Left ventricle myocardium inferior (tissue), 1 donor: ENCODE measurements at regions not wholly inside any gene's neighbourhood (a gene's known extent, or its start where the extent isn't known, plus 50 kb on each side); places are given as distances from the start of the nearest gene placed in this dataset.

Source experiments
- DNase-seq: peaks from one replicate; pipeline ENCODE4 v3.0.0-alpha.2; 2020
- H3K27ac ChIP-seq: fragments of 200-600 bp; replicated peaks from 2 replicates; pipeline ENCODE4 v1.8.0; 2021
- H3K27me3 ChIP-seq: fragments of 200-600 bp; 2 replicates; pipeline ENCODE4 v1.8.0; 2021; ENCODE audit warnings: low read depth
- H3K36me3 ChIP-seq: fragments of 200-600 bp; 2 replicates; pipeline ENCODE4 v1.8.0; 2021
- H3K4me1 ChIP-seq: fragments of 200-600 bp; 2 replicates; pipeline ENCODE4 v1.8.0; 2021
- H3K4me3 ChIP-seq: fragments of 200-600 bp; 2 replicates; pipeline ENCODE4 v1.8.0; 2021; ENCODE audit warnings: mild to moderate bottlenecking, moderate library complexity
- H3K9me3 ChIP-seq: fragments of 200-600 bp; replicated peaks from 2 replicates; pipeline ENCODE4 v1.8.0; 2021
- CTCF ChIP-seq: fragments of 200-600 bp; IDR thresholded peaks from 2 replicates; pipeline ENCODE4 v1.8.0; 2021; ENCODE audit warnings: antibody characterized with exemption, mild to moderate bottlenecking, borderline replicate concordance
- intact Hi-C: fragments of 100-400 bp; cut with micrococcal nuclease; formaldehyde crosslinking; loops from one replicate; pipeline ENCODE4 v1.11.0; 2022
- donor health status: DM: no; HTN: yes; CAD: no; lungs with severe emphysema.

- intact Hi-C loops = no loop called here
Observed at GRCh38 chr5:4780633-4781032, 359.5 kb upstream of the ADAMTS16 start.

DNA sequence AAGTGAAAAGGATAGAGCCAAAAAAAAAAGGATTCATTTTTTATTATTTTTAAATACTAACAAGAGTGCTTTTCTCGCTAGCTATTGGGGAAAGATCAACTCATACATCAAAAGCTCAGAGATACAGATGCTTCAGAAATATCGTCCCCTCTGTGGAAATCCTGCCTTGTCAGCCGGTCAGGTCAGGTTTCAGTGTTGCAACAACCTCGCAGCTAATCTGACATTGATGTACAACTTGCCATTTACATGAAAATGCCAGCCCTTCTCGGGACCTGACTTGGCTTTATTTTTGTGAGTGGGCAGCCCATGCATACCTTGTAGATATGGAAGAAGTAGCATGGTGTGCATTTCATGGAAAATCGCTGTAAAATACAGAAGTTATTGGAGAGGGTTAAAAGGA is 358.8 kb upstream of the ADAMTS16 start:
- Histone ChIP-seq H3K27ac (no peak overlapping the region), H3K4me1 (no peaks in the 10 kb centered on the region), H3K9me3 (peaks cover 33% of the 10 kb centered on the region), H3K27me3 (peaks cover 5% of the 10 kb centered on the region), H3K4me3 (no peak overlapping the region), H3K36me3 (no peaks in the 10 kb centered on the region)
- no peak for TF ChIP-seq CTCF
- DNase-seq = no peak
- intact Hi-C loops = no loop called here

More at GRCh38 chr5:4780633-4781032, 359.5 kb upstream of the ADAMTS16 start:
- no peaks in the 10 kb centered on the region for H3K4me1 ChIP-seq
- H3K27ac ChIP-seq = no peak overlapping the region
- no peak for DNase-seq
- TF ChIP-seq CTCF = no peak
- peaks cover 5% of the 10 kb centered on the region for H3K27me3 ChIP-seq
- H3K9me3 ChIP-seq = peaks cover 26% of the 10 kb centered on the region
- no peaks in the 10 kb centered on the region for H3K36me3 ChIP-seq
- no peak overlapping the region for H3K4me3 ChIP-seq

- H3K4me3 ChIP-seq = no peak overlapping the region
- intact Hi-C loops = no loop called here
- H3K27ac ChIP-seq = no peak overlapping the region
- no peaks in the 10 kb centered on the region for H3K4me1 ChIP-seq
- TF ChIP-seq CTCF = no peak
- H3K36me3 ChIP-seq = no peaks in the 10 kb centered on the region
- no peak for DNase-seq
- H3K27me3 ChIP-seq = no peaks in the 10 kb centered on the region
- H3K9me3 ChIP-seq = peaks cover 38% of the 10 kb centered on the region
Observed at GRCh38 chr5:4785971-4786370, 354.2 kb upstream of the ADAMTS16 start.

DNA sequence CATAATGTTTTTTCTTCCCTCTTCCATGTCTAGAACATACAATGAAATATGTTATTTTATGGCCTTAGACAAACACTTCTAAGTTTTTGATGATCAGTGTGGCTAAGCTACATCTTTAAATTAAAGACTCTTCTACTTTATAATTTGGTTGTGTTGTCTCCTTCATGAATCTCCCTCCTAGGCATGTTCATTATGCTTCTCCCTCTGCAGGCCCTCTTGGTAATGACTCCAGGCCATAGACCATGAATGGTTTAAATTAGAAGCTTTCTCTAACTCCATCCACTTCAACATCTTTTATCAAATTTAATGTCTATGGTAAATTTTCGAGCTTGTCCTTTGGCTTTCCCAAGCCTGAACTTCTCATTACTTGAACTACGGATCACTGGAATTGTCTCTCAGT is 342.7 kb upstream of the ADAMTS16 start:
- no peak overlapping the region for H3K27ac ChIP-seq
- intact Hi-C loops = no loop called here

DNA sequence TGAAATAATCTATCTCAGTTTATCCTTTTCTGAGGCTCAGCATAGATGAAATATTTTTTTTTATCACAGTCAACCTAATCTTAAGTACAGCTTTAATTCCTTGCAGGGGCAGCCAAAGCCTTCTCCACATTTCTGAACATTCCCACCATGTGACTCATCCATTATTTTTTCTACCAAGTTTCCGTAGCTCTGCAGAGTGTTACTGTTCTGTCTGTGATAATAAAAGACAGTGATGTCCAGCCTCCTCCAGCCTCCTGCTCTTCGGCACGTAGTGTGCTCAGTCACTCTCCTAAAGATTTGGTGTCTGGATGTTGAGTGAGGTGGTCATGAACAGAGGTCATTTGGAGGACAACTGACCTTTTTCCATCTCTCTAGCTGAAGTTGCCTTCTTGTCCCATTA is 338.1 kb upstream of the ADAMTS16 start:
- intact Hi-C loops = no loop called here
- no peak overlapping the region for H3K27ac ChIP-seq
- no peak overlapping the region for H3K4me3 ChIP-seq
- H3K27me3 ChIP-seq = peaks cover 8% of the 10 kb centered on the region
- no peaks in the 10 kb centered on the region for H3K4me1 ChIP-seq
- H3K36me3 ChIP-seq = no peaks in the 10 kb centered on the region
- no peak for TF ChIP-seq CTCF
- DNase-seq = no peak
- peaks cover 3% of the 10 kb centered on the region for H3K9me3 ChIP-seq

More for the DNA sequence above, 342.7 kb upstream of the ADAMTS16 start:
- no peak for DNase-seq
- no peaks in the 10 kb centered on the region for H3K9me3 ChIP-seq
- H3K36me3 ChIP-seq = no peaks in the 10 kb centered on the region
- H3K4me3 ChIP-seq = no peak overlapping the region
- no peaks in the 10 kb centered on the region for H3K27me3 ChIP-seq
- no peaks in the 10 kb centered on the region for H3K4me1 ChIP-seq
- TF ChIP-seq CTCF = no peak

GRCh38 chr5:4804691-4805360 is 335.3 kb upstream of the ADAMTS16 start:
- Histone ChIP-seq H3K9me3 (peaks cover 19% of the 10 kb centered on the region), H3K27me3 (peaks cover 8% of the 10 kb centered on the region), H3K36me3 (no peaks in the 10 kb centered on the region), H3K27ac (no peak overlapping the region), H3K4me1 (no peaks in the 10 kb centered on the region), H3K4me3 (no peak overlapping the region)
- TF ChIP-seq CTCF = no peak
- DNase-seq = no peak
- intact Hi-C loops = no loop called here
